IMR-90 (cell line): ENCODE measurements at regions not wholly inside any gene's neighbourhood (a gene's known extent, or its start where the extent isn't known, plus 50 kb on each side); places are given as distances from the start of the nearest gene placed in this dataset.

ENCODE experiments used
- ATAC-seq: fragments of 200-7000 bp; cut with Tn5 transposase; 2 replicates; pipeline ENCODE4 v1.9.1; 2020; ENCODE audit warnings: low read depth, mild to moderate bottlenecking, moderate library complexity
- BruUV-seq: library from RNA; stranded (reverse); fragments of 400-500 nt; replicated peaks from 2 replicates; lab custom pipeline; 2021; lab: Mats Ljungman, UMichigan
- CTCF ChIA-PET: fragments of 300-600 bp; formaldehyde crosslinking; extraction: SDS; loops from one replicate; lab custom pipeline; 2021; ENCODE audit warnings: antibody characterized with exemption; lab: Yijun Ruan, JAX
- POLR2A ChIA-PET: fragments of 300-600 bp; sonication (Branson Sonifier 250); formaldehyde crosslinking; loops from one replicate; lab custom pipeline; 2022; ENCODE audit warnings: antibody characterized with exemption; ENCODE audit not compliant: unreplicated experiment; lab: Charles Lee
- DNase-seq: peaks from one replicate; pipeline ENCODE4 v3.0.0; 2013
- H2AFZ ChIP-seq: replicated peaks from 2 replicates; pipeline ENCODE3; 2013; ENCODE audit warnings: low read length, mild to moderate bottlenecking; ENCODE audit not compliant: poor library complexity
- H2AK5ac ChIP-seq: 2 replicates; pipeline ENCODE4 v1.6.1; 2013; ENCODE audit warnings: low read depth, low read length, inconsistent platforms
- H2AK9ac ChIP-seq: replicated peaks from 2 replicates; pipeline ENCODE3; 2013; ENCODE audit warnings: mild to moderate bottlenecking, low read depth, low read length, moderate library complexity; ENCODE audit not compliant: poor library complexity
- H2BK120ac ChIP-seq: 2 replicates; pipeline ENCODE4 v1.6.1; 2013; ENCODE audit warnings: low read depth, low read length, inconsistent platforms
- H2BK15ac ChIP-seq: 3 replicates; pipeline ENCODE4 v1.6.1; 2013; ENCODE audit warnings: low read depth, low read length, inconsistent platforms
- H2BK20ac ChIP-seq: 2 replicates; pipeline ENCODE4 v1.6.1; 2013; ENCODE audit warnings: low read depth, mild to moderate bottlenecking, inconsistent platforms, low read length, moderate library complexity
- H2BK5ac ChIP-seq: 2 replicates; pipeline ENCODE4 v1.6.1; 2013; ENCODE audit warnings: mild to moderate bottlenecking, low read depth, low read length, inconsistent platforms; ENCODE audit not compliant: poor library complexity, severe bottlenecking
- H3K14ac ChIP-seq: replicated peaks from 2 replicates; pipeline ENCODE4 v1.6.1; 2013; ENCODE audit warnings: low read depth, low read length, inconsistent platforms
- H3K18ac ChIP-seq: 2 replicates; pipeline ENCODE4 v1.6.1; 2013; ENCODE audit warnings: low read depth, low read length, control low read depth
- H3K23ac ChIP-seq: 2 replicates; pipeline ENCODE4 v1.6.1; 2013; ENCODE audit warnings: low read depth, low read length, inconsistent platforms
- H3K27ac ChIP-seq: 2 replicates; pipeline ENCODE4 v1.5.1; 2013; ENCODE audit warnings: mild to moderate bottlenecking, control low read depth, low read length; ENCODE audit not compliant: insufficient read depth
- H3K27me3 ChIP-seq: 2 replicates; pipeline ENCODE4 v1.6.1; 2013; ENCODE audit warnings: low read length; ENCODE audit not compliant: control insufficient read depth, insufficient read depth
- H3K36me3 ChIP-seq: 2 replicates; pipeline ENCODE4 v1.6.1; 2013; ENCODE audit warnings: low read length, mixed read lengths; ENCODE audit not compliant: control insufficient read depth, insufficient read depth
- H3K4ac ChIP-seq: 2 replicates; pipeline ENCODE4 v1.6.1; 2013; ENCODE audit warnings: low read depth, low read length, inconsistent platforms
- H3K4me1 ChIP-seq: 2 replicates; pipeline ENCODE4 v1.6.1; 2013; ENCODE audit warnings: low read length, mixed read lengths; ENCODE audit not compliant: control insufficient read depth, insufficient read depth
- H3K4me2 ChIP-seq: 2 replicates; pipeline ENCODE4 v1.6.1; 2013; ENCODE audit warnings: low read depth, mild to moderate bottlenecking, control low read depth, low read length, moderate library complexity
- H3K4me3 ChIP-seq: 2 replicates; pipeline ENCODE4 v1.5.1; 2013; ENCODE audit warnings: low read depth, mild to moderate bottlenecking, control low read depth, low read length, moderate library complexity; ENCODE audit not compliant: insufficient read depth
- H3K56ac ChIP-seq: 2 replicates; pipeline ENCODE4 v1.6.1; 2013; ENCODE audit warnings: low read length, inconsistent platforms; ENCODE audit not compliant: insufficient read depth; ENCODE audit errors: extremely low read depth
- H3K79me1 ChIP-seq, 2 experiments: 2 replicates each; pipeline ENCODE4 v1.6.1; 2013; ENCODE audit warnings: low read length in 2 of 2, inconsistent platforms in 1 of 2, low read depth in 1 of 2
- H3K9ac ChIP-seq: 2 replicates; pipeline ENCODE4 v1.6.1; 2013; ENCODE audit warnings: low read depth, low read length, control low read depth
- H3K9me1 ChIP-seq: 2 replicates; pipeline ENCODE4 v1.6.1; 2013; ENCODE audit warnings: low read length, inconsistent platforms; ENCODE audit not compliant: insufficient read depth
- H3K9me3 ChIP-seq: 2 replicates; pipeline ENCODE4 v1.6.1; 2013; ENCODE audit warnings: low read length; ENCODE audit not compliant: control insufficient read depth, insufficient read depth
- H4K20me1 ChIP-seq: 2 replicates; pipeline ENCODE4 v1.6.1; 2013; ENCODE audit warnings: low read length, inconsistent platforms; ENCODE audit not compliant: insufficient read depth
- H4K5ac ChIP-seq: 2 replicates; pipeline ENCODE4 v1.6.1; 2013; ENCODE audit warnings: mild to moderate bottlenecking, low read depth, low read length, control low read depth
- H4K8ac ChIP-seq, 2 experiments: 2 replicates each; pipeline ENCODE4 v1.6.1; 2013; ENCODE audit warnings: low read depth in 2 of 2, low read length in 2 of 2, control low read depth in 1 of 2, inconsistent platforms in 1 of 2
- H4K91ac ChIP-seq: 2 replicates; pipeline ENCODE4 v1.6.1; 2013; ENCODE audit warnings: low read depth, low read length, inconsistent platforms; ENCODE audit not compliant: insufficient read depth
- MAFK ChIP-seq: IDR thresholded peaks from 2 replicates; pipeline ENCODE4 v1.6.1; 2012; ENCODE audit warnings: low read depth, low read length, improper control_type of control experiment
- MAZ ChIP-seq: IDR thresholded peaks from 2 replicates; pipeline ENCODE4 v1.6.1; 2012; ENCODE audit warnings: low read depth, mild to moderate bottlenecking, low read length, improper control_type of control experiment, moderate library complexity, borderline replicate concordance
- WGBS, 2 experiments: methylation state at CpG; one replicate each; pipeline versions ENCODE4 v1.1.5 to v1.1.7; 2013; ENCODE audit warnings: missing lambda C conversion rate in 2 of 2; ENCODE audit not compliant: insufficient read length in 1 of 2; ENCODE audit errors: extremely low coverage in 2 of 2; 5-methylcytosine and 5-hydroxymethylcytosine counted together
- dilution Hi-C: fragments of 300-500 bp; cut with HindIII; formaldehyde crosslinking; loops from one replicate; pipeline ENCODE4 v1.14.3; 2018; ENCODE audit warnings: low sequenced_read_pairs; ENCODE audit not compliant: unreplicated experiment
- in situ Hi-C: fragments of 300-500 bp; cut with MboI; formaldehyde crosslinking; loops from 3 replicates; pipeline ENCODE4 v1.14.3; 2019; ENCODE audit warnings: low sequenced_read_pairs, inconsistent platforms, mixed read lengths
- intact Hi-C: fragments of 100-400 bp; cut with micrococcal nuclease; formaldehyde crosslinking; loops from 2 replicates; pipeline ENCODE4 v1.10.0; 2022

DNA sequence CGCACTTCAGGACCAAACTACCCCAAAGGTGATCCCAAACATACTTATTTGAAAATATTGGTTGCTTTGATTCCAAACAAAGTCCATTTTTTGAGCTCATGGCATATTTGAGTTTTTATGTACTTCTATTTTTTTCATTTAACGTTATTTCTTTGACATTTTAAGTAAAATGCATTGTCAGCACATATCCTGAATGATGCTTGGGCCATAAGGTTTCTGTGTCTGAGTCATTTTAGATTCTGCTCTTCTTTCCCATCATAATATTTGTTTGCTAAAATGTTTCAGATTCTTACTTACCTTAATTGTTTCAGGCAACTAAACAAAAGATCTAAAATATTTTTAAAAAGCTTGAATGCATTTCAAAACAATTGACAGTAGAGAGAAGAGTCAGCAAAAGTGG is 998.2 kb downstream of the REEP3 start:
- Histone ChIP-seq H3K9me1 (no peaks in the 10 kb centered on the region), H2BK120ac (no peak overlapping the region), H3K27me3 (no peaks in the 10 kb centered on the region), H3K79me1 (no peaks in the 10 kb centered on the region), H2AK9ac (no peak overlapping the region), H2BK15ac (no peak overlapping the region), H3K9me3 (no peaks in the 10 kb centered on the region), H2AFZ (no peak overlapping the region), H3K56ac (no peak overlapping the region), H3K36me3 (no peaks in the 10 kb centered on the region), H2BK20ac (no peak overlapping the region), H4K20me1 (no peaks in the 10 kb centered on the region), H3K4me1 (no peaks in the 10 kb centered on the region), H3K4me3 (no peak overlapping the region), H3K14ac (no peak overlapping the region), H2AK5ac (no peak overlapping the region), H4K8ac (no peak overlapping the region), H3K27ac (no peak overlapping the region), H4K5ac (no peak overlapping the region), H3K9ac (no peak overlapping the region), H3K23ac (no peak overlapping the region), H2BK5ac (no peak overlapping the region), H4K91ac (no peak overlapping the region), H3K4me2 (no peak overlapping the region), H3K4ac (no peak overlapping the region), H3K18ac (no peak overlapping the region)
- in situ Hi-C loops = no loop called here
- ChIA-PET POLR2A (no interaction called here), CTCF (no interaction called here)
- intact Hi-C loops = no loop called here
- no TSS peak for BruUV-seq
- no peak for DNase-seq
- no peak for ATAC-seq
- dilution Hi-C loops = no loop called here
- TF ChIP-seq MAZ (no peak), MAFK (peak; percentile 96)
- WGBS, 2 experiments = no CpG with 5 or more reads among the region's 2 CpGs
